Esophagus muscularis mucosa (tissue), 3 donors: ENCODE measurements at regions not wholly inside any gene's neighbourhood (a gene's known extent, or its start where the extent isn't known, plus 50 kb on each side); places are given as distances from the start of the nearest gene placed in this dataset.

Experiments
- POLR2A ChIP-seq: fragments of 450-650 bp; IDR thresholded peaks from one replicate; pipeline ENCODE4 v1.6.1; 2017; ENCODE audit warnings: antibody characterized with exemption, moderate library complexity, mild to moderate bottlenecking, low read depth
- POLR2AphosphoS5 ChIP-seq, 2 donors: sonication (generic); formaldehyde crosslinking; IDR thresholded peaks; one replicate each; pipeline ENCODE4 v1.6.1; 2017; ENCODE audit warnings: antibody characterized with exemption in 2 of 2
- TF ChIP-seq, protein P1 (sequence below), 3 experiments: fragments of 200-600 bp in 2 of 3; fragments of 450-650 bp in 1 of 3; sonication (generic) in 2 of 3; IDR thresholded peaks; one replicate each; pipeline ENCODE4 v1.5.1; 2017 to 2019; ENCODE audit warnings: antibody characterized with exemption in 3 of 3, mild to moderate bottlenecking in 2 of 3, moderate library complexity in 1 of 3

DNA sequence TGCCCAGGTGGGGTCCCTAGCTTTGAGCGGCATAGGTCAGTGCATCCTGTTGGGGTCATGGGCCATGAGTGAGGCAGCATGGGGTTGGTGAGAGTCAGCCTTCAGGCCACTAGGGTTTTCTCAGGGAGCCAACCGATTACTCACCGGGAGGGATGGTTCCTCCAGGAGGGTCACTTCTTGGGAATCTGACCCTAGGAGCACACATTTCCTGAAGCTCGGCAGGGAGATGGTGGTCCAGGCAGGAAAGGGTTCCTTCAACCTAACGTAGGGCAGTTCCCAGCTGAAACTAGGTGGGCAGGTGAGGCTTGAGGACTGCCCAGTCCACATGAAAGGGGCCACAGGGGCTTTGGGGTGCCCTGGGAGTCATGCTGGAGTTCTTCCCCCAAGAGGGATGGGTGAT lies 218.0 kb downstream of the UBE3A start:
- TF ChIP-seq POLR2A (no peak), POLR2AphosphoS5 (IDR thresholded peaks at IDR 0.05) (no peak)
- TF ChIP-seq, protein P1, sequence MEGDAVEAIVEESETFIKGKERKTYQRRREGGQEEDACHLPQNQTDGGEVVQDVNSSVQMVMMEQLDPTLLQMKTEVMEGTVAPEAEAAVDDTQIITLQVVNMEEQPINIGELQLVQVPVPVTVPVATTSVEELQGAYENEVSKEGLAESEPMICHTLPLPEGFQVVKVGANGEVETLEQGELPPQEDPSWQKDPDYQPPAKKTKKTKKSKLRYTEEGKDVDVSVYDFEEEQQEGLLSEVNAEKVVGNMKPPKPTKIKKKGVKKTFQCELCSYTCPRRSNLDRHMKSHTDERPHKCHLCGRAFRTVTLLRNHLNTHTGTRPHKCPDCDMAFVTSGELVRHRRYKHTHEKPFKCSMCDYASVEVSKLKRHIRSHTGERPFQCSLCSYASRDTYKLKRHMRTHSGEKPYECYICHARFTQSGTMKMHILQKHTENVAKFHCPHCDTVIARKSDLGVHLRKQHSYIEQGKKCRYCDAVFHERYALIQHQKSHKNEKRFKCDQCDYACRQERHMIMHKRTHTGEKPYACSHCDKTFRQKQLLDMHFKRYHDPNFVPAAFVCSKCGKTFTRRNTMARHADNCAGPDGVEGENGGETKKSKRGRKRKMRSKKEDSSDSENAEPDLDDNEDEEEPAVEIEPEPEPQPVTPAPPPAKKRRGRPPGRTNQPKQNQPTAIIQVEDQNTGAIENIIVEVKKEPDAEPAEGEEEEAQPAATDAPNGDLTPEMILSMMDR (IDR thresholded peaks at IDR 0.05): no peak
